ENCODE measurements at regions not wholly inside any gene's neighbourhood (a gene's known extent, or its start where the extent isn't known, plus 50 kb on each side); places are given as distances from the start of the nearest gene placed in this dataset.

DNA sequence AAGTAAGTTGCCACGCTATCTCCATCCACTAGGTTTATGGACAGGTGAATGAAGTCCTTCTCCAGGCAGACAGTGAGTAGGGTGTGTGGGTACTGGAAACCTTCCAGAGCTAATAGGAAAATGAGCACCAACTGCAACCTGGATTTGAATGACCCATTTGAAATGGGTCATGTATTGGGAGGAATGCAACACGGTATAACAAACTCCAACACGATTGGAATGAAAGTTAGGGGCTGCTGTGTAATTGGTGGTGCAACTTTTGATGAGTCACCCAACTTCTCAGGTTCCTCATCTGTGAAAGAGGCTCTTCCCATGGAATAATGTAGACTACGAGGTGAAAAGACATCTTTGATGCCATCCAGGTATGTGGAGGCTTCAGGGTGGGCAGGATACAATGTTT lies 241.4 kb upstream of the PODXL start:
- no peaks in the 10 kb centered on the region for H3K27me3 ChIP-seq (ENCODE audit: control insufficient read depth, insufficient read depth, low read length)
- Mint-ChIP-seq H3K4me1 (no peaks in the 10 kb centered on the region), H3K4me3 (no peak overlapping the region), H3K27me3 (ENCODE audit: low read depth in 2 of 2) (peaks cover 7 to 32% of the 10 kb centered on the region in 2 donors), H3K9me3 (no peaks in the 10 kb centered on the region), H3K27ac (no peak overlapping the region), H3K36me3 (no peaks in the 10 kb centered on the region)
- 82% methylated on average over 4 of the region's 4 CpGs for WGBS (ENCODE audit: insufficient coverage)
- no peaks in the 10 kb centered on the region for H3K4me1 ChIP-seq (ENCODE audit: control insufficient read depth, insufficient read depth, low read length)
- H3K9me3 ChIP-seq (ENCODE audit: control insufficient read depth, insufficient read depth, low read length) = no peaks in the 10 kb centered on the region
- ATAC-seq = no peak
- intact Hi-C loops (cut with micrococcal nuclease) = no loop called here
- no peak overlapping the region for H3K4me3 ChIP-seq (ENCODE audit: low read length)
- H3K36me3 ChIP-seq (ENCODE audit: control insufficient read depth, insufficient read depth, low read length) = no peaks in the 10 kb centered on the region
- TF ChIP-seq, protein P1, sequence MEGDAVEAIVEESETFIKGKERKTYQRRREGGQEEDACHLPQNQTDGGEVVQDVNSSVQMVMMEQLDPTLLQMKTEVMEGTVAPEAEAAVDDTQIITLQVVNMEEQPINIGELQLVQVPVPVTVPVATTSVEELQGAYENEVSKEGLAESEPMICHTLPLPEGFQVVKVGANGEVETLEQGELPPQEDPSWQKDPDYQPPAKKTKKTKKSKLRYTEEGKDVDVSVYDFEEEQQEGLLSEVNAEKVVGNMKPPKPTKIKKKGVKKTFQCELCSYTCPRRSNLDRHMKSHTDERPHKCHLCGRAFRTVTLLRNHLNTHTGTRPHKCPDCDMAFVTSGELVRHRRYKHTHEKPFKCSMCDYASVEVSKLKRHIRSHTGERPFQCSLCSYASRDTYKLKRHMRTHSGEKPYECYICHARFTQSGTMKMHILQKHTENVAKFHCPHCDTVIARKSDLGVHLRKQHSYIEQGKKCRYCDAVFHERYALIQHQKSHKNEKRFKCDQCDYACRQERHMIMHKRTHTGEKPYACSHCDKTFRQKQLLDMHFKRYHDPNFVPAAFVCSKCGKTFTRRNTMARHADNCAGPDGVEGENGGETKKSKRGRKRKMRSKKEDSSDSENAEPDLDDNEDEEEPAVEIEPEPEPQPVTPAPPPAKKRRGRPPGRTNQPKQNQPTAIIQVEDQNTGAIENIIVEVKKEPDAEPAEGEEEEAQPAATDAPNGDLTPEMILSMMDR (IDR thresholded peaks at IDR 0.05) = no peak
- H3K27ac ChIP-seq (ENCODE audit: low read length) = no peak overlapping the region
- no peak for DNase-seq

DNA sequence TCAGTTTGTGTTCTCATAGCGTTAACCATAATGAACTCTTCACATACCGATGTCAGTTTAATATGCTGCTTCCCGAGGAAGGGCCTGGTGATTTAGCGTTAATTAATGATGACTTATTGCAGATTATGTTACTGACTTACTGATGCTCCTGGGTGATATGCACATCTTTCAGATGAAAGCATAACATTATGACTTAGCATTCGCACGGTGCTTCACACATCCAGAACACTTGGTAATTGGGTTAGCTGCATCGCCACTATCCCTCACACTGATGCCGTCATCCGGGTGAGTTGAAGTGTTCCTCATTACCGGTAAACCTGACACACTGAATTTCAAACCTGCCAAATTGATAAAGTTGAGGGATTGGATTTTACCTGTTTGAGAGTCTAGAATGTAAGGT lies 239.0 kb upstream of the PODXL start:
- intact Hi-C loops (cut with micrococcal nuclease) = no loop called here
- H3K27ac Mint-ChIP-seq = no peak overlapping the region
- Histone ChIP-seq H3K27ac (ENCODE audit: low read length) (no peak overlapping the region), H3K36me3 (ENCODE audit: control insufficient read depth, insufficient read depth, low read length) (no peaks in the 10 kb centered on the region), H3K4me3 (ENCODE audit: low read length) (no peak overlapping the region), H3K27me3 (ENCODE audit: control insufficient read depth, insufficient read depth, low read length) (no peaks in the 10 kb centered on the region), H3K9me3 (ENCODE audit: control insufficient read depth, insufficient read depth, low read length) (no peaks in the 10 kb centered on the region), H3K4me1 (ENCODE audit: control insufficient read depth, insufficient read depth, low read length) (no peaks in the 10 kb centered on the region)
- H3K9me3 Mint-ChIP-seq = no peaks in the 10 kb centered on the region
- ATAC-seq (no peak), DNase-seq (no peak)
- no peaks in the 10 kb centered on the region for H3K4me1 Mint-ChIP-seq
- no peak overlapping the region for H3K4me3 Mint-ChIP-seq
- 96% methylated on average over 10 of the region's 10 CpGs for WGBS (ENCODE audit: insufficient coverage)
- peaks cover 10 to 38% of the 10 kb centered on the region in 2 donors for H3K27me3 Mint-ChIP-seq (ENCODE audit: low read depth in 2 of 2)
- H3K36me3 Mint-ChIP-seq = no peaks in the 10 kb centered on the region
- TF ChIP-seq, protein P1 (IDR thresholded peaks at IDR 0.05) = no peak

DNA sequence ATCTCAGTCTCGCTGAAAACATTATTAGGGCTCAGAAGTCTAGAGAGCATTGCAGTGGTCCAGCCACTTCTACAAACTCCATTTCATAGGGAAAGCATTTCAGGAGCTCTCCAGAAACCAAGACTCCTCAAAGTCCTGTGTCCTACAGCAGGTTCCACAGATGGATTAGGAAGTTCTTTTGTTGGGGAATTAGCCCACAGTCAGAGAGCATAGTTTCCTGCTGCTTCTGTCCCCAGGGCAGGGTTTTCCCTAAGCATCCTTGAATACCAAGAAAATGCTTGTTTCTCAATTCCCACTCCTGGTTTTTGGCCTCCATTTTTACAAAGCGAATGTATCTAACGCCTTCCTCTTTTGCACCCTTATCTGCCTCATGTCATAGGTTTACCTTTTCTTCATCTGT lies 235.9 kb upstream of the PODXL start:
- ATAC-seq = no peak
- Histone ChIP-seq H3K4me1 (ENCODE audit: control insufficient read depth, insufficient read depth, low read length) (no peaks in the 10 kb centered on the region), H3K36me3 (ENCODE audit: control insufficient read depth, insufficient read depth, low read length) (no peaks in the 10 kb centered on the region), H3K9me3 (ENCODE audit: control insufficient read depth, insufficient read depth, low read length) (no peaks in the 10 kb centered on the region), H3K27me3 (ENCODE audit: control insufficient read depth, insufficient read depth, low read length) (peaks cover 2% of the 10 kb centered on the region), H3K4me3 (ENCODE audit: low read length) (no peak overlapping the region), H3K27ac (ENCODE audit: low read length) (no peak overlapping the region)
- 87% methylated on average over 3 of the region's 3 CpGs for WGBS (ENCODE audit: insufficient coverage)
- TF ChIP-seq, protein P1 (IDR thresholded peaks at IDR 0.05) = no peak
- Mint-ChIP-seq H3K4me3 (no peak overlapping the region), H3K27ac (no peak overlapping the region), H3K36me3 (no peaks in the 10 kb centered on the region), H3K4me1 (no peaks in the 10 kb centered on the region), H3K27me3 (ENCODE audit: low read depth in 2 of 2) (peaks cover 10 to 31% of the 10 kb centered on the region in 2 donors), H3K9me3 (no peaks in the 10 kb centered on the region)
- intact Hi-C loops (cut with micrococcal nuclease) = no loop called here
- DNase-seq = no peak

DNA sequence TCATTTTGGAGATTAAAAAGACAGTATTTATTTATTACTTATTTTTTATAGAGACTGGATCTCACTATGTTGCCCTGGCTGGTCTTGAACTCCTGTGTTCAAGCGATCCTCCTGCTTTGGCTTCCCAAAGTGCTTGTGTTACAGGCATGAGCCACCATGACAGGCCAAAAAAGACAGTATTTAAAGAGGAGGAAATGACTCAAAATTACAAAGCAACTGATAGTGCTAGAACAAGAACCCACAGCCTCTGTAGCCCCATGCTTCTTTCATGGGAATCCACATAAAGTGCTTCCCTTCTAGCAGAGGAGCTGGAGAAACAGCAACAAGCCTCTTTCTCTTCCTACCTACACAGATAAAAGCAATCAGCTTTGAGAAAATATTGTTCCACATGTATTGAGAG lies 230.7 kb upstream of the PODXL start:
- Mint-ChIP-seq H3K4me1 (peaks cover 0 to 5% of the 10 kb centered on the region in 2 donors), H3K27ac (no peak overlapping the region), H3K27me3 (ENCODE audit: low read depth in 2 of 2) (peaks cover 9 to 22% of the 10 kb centered on the region in 2 donors), H3K4me3 (no peak overlapping the region), H3K36me3 (no peaks in the 10 kb centered on the region), H3K9me3 (no peaks in the 10 kb centered on the region)
- WGBS (ENCODE audit: insufficient coverage) = 79% methylated on average over 1 of the region's 1 CpG
- Histone ChIP-seq H3K36me3 (ENCODE audit: control insufficient read depth, insufficient read depth, low read length) (no peaks in the 10 kb centered on the region), H3K4me3 (ENCODE audit: low read length) (no peak overlapping the region), H3K27me3 (ENCODE audit: control insufficient read depth, insufficient read depth, low read length) (peaks cover 2% of the 10 kb centered on the region), H3K27ac (ENCODE audit: low read length) (no peak overlapping the region), H3K4me1 (ENCODE audit: control insufficient read depth, insufficient read depth, low read length) (no peaks in the 10 kb centered on the region), H3K9me3 (ENCODE audit: control insufficient read depth, insufficient read depth, low read length) (no peaks in the 10 kb centered on the region)
- TF ChIP-seq, protein P1 (IDR thresholded peaks at IDR 0.05) = no peak
- ATAC-seq (no peak), DNase-seq (no peak)
- intact Hi-C loops (cut with micrococcal nuclease) = no loop called here
